DMS79 (cell line): ENCODE measurements at regions not wholly inside any gene's neighbourhood (a gene's known extent, or its start where the extent isn't known, plus 50 kb on each side); places are given as distances from the start of the nearest gene placed in this dataset.
"Not testable (repeated sequence)": the region's sequence is repeated elsewhere in the genome, so short reads cannot be mapped to it uniquely, and the experiment has no call there.

Experiments used
- DNase-seq: peaks from one replicate; lab custom pipeline; 2025; lab: John Stamatoyannopoulos, UW

DNA sequence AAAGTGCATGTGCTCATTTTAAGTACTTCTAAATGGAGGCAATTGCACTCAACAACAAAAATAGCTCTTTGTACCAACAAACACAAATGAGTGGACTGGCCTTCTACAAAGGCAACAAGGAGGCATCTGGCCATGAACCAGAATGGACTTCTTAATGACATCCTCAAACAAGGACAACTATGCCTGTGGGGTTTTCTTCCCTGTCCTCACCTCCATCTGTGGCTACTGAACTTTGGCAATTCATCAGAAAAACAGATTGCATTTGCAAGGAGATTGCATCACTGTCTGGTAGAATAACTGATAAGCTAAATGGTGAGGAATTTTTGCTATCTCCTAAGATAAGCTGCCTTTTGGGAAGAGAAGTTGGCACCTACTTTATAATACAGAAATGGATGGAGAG, 447.3 kb upstream of the CCNG1 start:
- DNase-seq, result no peak

- DNase-seq, result no peak
Measured at GRCh38 chr5:162990856-162991497, 446.4 kb upstream of the CCNG1 start.

DNA sequence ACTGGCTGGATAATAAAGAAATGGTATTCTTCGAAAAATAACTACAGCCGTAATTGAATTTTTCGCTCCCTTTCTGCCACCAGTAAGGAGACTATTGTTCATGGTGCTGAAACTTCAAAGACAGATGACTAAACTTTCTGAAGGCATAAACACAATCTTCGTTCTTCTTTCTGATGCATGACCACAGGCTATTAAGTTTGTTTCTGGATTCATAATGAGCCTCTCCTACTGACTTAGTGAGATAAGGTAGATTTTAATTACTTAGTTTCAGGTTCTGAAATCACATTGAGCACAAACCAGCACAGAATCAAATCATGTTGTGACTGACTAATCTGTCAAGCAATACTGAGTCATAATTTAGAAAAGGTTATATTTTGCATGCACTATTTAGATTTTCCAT, 441.8 kb upstream of the CCNG1 start:
- DNase-seq, result no peak

- no peak for DNase-seq
Measured at GRCh38 chr5:162996053-162996452, 441.3 kb upstream of the CCNG1 start.

DNA sequence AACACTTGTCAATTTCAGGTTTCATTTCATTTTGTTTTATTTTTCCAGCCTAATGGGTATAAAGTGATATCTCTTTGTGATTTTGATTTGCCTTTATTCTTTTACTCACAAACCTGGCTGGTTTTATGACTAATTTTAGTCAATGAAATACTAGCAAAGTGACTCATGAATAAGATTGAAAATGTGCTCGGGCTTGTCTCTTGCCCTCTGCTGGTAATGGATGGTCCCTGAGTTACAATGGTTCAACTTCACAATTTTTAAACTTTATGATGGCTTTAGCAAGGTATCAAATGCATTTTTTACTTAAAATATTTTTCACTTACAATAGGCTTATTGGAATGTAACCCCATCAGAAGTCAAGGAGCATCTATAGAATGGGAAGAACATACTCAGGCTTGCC, 431.4 kb upstream of the CCNG1 start:
- DNase-seq, result no peak

- no peak for DNase-seq
Measured at GRCh38 chr5:163022582-163023128, 414.7 kb upstream of the CCNG1 start.

DNA sequence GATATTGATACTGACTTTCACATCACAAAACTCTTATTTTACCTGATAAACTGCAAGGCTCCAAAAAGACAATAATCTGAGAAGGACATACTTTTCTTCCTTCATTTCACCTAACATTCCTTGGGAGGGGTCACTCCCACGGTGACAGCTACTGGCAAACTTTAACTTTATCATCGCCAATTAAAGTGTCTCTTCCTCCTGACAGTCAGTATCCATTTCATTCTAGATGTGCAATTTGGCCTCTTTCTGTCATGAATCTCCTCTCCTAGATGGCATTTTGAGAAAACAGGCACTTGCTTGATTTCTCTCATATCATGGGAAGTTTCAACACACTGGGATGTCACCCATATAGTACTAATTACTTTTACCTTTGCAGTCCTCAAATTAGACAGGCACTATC, 413.5 kb upstream of the CCNG1 start:
- no peak for DNase-seq

DNA sequence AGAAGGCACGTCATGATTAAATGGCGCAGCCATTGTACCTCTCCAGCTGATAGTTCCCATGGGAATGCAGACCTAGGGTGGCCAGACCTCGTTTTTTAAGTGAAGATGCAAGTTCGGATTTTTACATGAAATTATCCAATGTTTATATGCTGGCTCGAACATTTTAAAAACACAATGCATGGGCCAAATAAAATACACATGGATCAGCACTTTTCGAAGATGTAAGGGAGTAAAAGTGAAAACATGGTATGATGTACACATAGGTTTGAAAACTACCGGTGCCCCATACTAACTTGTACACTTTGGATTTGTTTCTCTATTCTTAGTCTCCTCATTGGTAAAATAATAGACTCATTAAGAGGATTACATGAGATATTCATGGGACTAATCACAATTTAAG, 412.5 kb upstream of the CCNG1 start:
- DNase-seq, result no peak

- DNase-seq, result no peak
Measured at GRCh38 chr5:163033656-163034055, 403.7 kb upstream of the CCNG1 start.

- no peak for DNase-seq
Measured at GRCh38 chr5:163041254-163041653, 396.1 kb upstream of the CCNG1 start.

GRCh38 chr5:163079618-163080017, 357.8 kb upstream of the CCNG1 start:
- no peak for DNase-seq

DNA sequence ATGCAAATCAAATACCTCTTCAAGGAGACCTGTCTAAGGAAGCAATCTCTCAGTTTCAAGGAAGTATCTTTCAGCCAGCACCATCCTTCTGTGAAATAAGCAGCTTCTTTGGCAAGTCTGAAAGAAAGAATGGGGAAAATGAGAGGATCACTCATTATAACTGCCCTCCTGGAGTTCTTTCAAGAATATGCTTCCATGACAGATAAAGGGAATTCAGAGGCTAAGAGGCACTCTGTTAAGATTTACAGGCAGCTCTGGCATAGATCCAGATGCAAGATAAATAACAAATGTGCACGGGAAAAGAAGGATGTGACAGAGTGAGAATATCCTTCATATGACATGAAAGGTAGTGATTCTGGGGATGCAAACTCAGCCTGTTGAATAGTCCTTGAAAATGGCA, 348.2 kb upstream of the CCNG1 start:
- DNase-seq, result no peak

GRCh38 chr5:163089926-163090325, 347.5 kb upstream of the CCNG1 start:
- DNase-seq, result no peak

DNA sequence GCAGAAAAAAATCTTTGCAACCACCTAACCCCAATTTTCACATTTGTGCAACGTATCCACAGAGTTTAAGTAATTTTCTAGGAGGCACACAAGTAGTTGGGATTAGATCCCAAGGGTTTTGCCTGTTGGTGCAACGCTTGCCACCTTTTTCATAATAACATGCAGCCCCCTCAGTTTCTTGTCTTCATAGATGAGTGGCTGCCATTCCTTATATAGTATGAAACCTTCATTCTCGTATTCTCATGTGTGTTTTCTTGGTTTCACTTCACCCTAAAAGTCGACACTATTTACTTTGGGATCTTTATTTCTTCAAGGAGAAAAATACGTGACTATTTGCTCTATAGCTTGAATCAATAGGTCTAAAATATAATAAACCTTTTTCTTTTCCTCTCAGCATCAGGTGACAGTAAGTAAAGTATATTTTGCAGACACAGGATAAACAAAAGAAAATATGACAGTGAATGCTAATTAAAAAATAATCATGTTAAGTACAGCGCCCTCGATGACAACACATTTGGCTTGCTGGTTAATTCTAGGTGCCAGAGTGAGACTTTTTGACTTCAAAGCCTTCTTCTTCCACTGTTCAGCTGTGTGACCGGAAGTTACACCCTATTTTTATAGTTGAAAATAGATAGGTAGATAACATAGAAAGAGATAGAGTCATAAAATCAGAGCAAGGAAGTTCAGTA, 342.8 kb upstream of the CCNG1 start:
- DNase-seq, result no peak

DNA sequence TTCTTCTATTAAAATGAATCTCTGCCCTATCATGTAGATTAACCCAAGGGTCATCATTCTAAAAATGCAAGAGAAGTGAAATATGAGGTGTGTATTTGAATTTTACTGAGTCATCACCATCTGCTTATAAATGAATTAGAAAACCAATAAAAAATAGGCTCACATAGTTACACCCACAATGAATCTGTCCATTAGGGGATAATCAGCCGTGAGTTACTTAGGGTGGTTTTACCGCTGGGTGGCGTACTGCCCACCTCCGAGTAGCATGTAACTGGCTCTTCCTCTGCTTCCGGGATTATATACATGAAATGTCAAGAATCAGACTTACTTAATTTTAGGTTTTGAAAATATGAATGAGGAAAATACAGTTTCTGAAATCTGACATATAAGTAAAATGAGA, 332.9 kb upstream of the CCNG1 start:
- DNase-seq, result no peak

DNA sequence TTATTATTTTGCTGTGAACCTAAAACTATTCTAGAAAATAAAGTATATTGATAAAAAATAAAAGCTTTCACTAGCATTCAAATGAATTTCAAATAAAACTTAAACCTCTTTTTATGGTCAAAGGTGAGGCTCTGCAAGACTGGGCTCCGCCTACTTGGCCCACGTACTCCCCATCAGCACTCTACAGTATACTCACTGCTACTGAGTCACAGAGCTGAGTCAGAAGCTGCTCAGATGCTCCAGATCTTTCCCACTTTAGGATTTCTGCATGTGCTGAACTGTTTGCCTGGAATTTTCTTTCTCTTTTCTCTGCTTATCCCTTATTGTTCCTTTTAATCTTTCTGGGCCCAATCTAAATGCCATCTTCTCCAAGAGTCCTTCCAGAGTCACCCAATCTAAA, 331.9 kb upstream of the CCNG1 start:
- no peak for DNase-seq

GRCh38 chr5:163106098-163106497, 331.3 kb upstream of the CCNG1 start:
- no peak for DNase-seq

DNA sequence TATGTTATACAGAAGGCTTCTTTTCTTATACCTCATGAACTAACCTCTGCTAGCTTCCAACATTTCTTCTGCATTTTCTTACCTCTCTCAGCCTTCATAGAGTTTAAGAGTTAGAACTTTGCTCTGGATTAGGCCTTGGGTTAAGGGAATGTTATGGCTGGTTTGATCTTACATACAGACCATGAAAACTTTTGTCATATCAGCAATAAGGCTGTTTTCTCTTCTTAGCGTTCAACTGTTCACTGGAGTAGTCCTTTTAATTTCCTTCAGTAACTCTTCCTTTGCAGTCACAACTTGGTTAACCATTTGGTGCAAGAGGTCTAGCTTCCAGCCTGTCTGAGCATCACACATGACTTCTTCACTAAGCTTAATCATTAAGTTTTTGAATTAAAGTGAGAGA, 329.0 kb upstream of the CCNG1 start:
- DNase-seq, result no peak

- DNase-seq, result no peak
Measured at GRCh38 chr5:163115011-163115410, 322.4 kb upstream of the CCNG1 start.

GRCh38 chr5:163116618-163117017, 320.8 kb upstream of the CCNG1 start:
- not testable (repeated sequence) for DNase-seq

- DNase-seq, result no peak
Measured at GRCh38 chr5:163134061-163134460, 303.3 kb upstream of the CCNG1 start.

- DNase-seq, result no peak
Measured at GRCh38 chr5:163135849-163136248, 301.5 kb upstream of the CCNG1 start.

DNA sequence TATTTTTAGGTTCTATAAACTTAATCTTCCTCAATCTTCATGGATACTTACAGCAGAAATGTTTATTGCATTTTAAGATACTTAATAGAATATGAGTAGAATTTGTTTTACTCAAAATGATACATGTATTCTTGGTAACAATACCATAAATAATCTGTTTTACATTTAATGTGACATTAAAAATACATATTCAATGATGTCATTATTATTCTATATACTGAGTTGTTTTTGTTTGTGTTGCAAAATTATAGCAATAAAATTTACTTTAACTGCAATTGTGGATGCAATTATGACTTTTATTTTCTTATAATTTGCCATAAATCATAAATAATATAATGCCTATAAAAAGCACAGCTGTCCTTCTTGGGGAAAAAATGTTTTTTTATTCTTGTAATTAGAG, 275.9 kb upstream of the CCNG1 start:
- no peak for DNase-seq

DNA sequence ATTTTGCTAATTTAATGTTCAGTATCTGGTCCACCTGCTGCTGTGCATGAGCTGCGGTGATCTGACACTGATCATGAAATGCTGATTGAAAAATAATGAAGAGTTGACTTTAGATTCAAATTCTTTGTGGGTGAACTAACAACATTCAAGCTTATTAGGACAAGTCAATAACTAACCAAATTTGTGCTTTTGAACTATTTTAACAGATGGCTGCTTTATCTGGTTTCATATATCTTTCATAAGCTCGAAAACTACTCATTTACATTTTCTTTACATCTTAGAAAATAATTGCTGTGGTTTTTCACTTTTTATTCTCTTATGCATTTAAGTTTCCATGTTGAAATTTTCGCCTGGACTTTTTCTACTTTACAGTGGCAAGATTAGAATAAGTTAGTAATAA, 274.8 kb upstream of the CCNG1 start:
- no peak for DNase-seq
